Cardiac muscle cell (in vitro differentiated cells and primary cell): ENCODE measurements at regions not wholly inside any gene's neighbourhood (a gene's known extent, or its start where the extent isn't known, plus 50 kb on each side); places are given as distances from the start of the nearest gene placed in this dataset.

Source experiments
- DNase-seq, 2 donors: peaks; one replicate each; pipeline versions ENCODE4 v3.0.0 to v3.0.0-alpha.2; 2010 to 2017; ENCODE audit warnings: low read depth in 1 of 2, low spot score in 1 of 2
- H3K27ac ChIP-seq: fragments of 200-600 bp; sonication (generic); 2 replicates; pipeline ENCODE4 v1.5.1; 2016
- H3K27me3 ChIP-seq: fragments of 200-600 bp; sonication (generic); 2 replicates; pipeline ENCODE4 v1.6.0; 2016; ENCODE audit warnings: control low read depth
- H3K36me3 ChIP-seq: fragments of 200-600 bp; sonication (generic); 2 replicates; pipeline ENCODE4 v1.5.1; 2016; ENCODE audit warnings: control low read depth
- H3K4me1 ChIP-seq: fragments of 200-600 bp; sonication (generic); 2 replicates; pipeline ENCODE4 v1.8.1; 2017; ENCODE audit warnings: low read depth, mild to moderate bottlenecking, mixed run types
- H3K4me3 ChIP-seq: fragments of 200-600 bp; sonication (generic); 2 replicates; pipeline ENCODE4 v1.5.1; 2016; ENCODE audit warnings: mild to moderate bottlenecking
- H3K9me3 ChIP-seq: fragments of 200-600 bp; sonication (generic); 2 replicates; pipeline ENCODE4 v1.5.1; 2017; ENCODE audit warnings: low read depth, mild to moderate bottlenecking, control low read depth
- CTCF ChIP-seq: IDR thresholded peaks from 2 replicates; pipeline ENCODE4 v1.5.1; 2012; ENCODE audit warnings: low read depth, mild to moderate bottlenecking, low read length

- H3K9me3 ChIP-seq = no peaks in the 10 kb centered on the region
- no peaks in the 10 kb centered on the region for H3K36me3 ChIP-seq
- DNase-seq = no peak
- peaks cover 9% of the 10 kb centered on the region for H3K4me1 ChIP-seq
- no peak for TF ChIP-seq CTCF
- H3K27me3 ChIP-seq = no peaks in the 10 kb centered on the region
- no peak overlapping the region for H3K27ac ChIP-seq
- H3K4me3 ChIP-seq = no peak overlapping the region
Measured at GRCh38 chr6:67897998-67898607, 737.0 kb upstream of the ADGRB3 start.

- peaks cover 9% of the 10 kb centered on the region for H3K4me1 ChIP-seq
- no peaks in the 10 kb centered on the region for H3K9me3 ChIP-seq
- no peaks in the 10 kb centered on the region for H3K27me3 ChIP-seq
- no peak overlapping the region for H3K27ac ChIP-seq
- peak; percentile 39 to 40 for DNase-seq
- no peaks in the 10 kb centered on the region for H3K36me3 ChIP-seq
- no peak overlapping the region for H3K4me3 ChIP-seq
- no peak for TF ChIP-seq CTCF
Measured at GRCh38 chr6:67896476-67896875, 738.6 kb upstream of the ADGRB3 start.

- no peak overlapping the region for H3K27ac ChIP-seq
- no peak overlapping the region for H3K4me3 ChIP-seq
- no peaks in the 10 kb centered on the region for H3K4me1 ChIP-seq
- no peaks in the 10 kb centered on the region for H3K36me3 ChIP-seq
- TF ChIP-seq CTCF = no peak
- no peaks in the 10 kb centered on the region for H3K9me3 ChIP-seq
- no peaks in the 10 kb centered on the region for H3K27me3 ChIP-seq
- DNase-seq = no peak
Measured at GRCh38 chr6:67889682-67889995, 745.4 kb upstream of the ADGRB3 start.

- H3K4me1 ChIP-seq = no peaks in the 10 kb centered on the region
- H3K36me3 ChIP-seq = no peaks in the 10 kb centered on the region
- no peak overlapping the region for H3K27ac ChIP-seq
- DNase-seq = no peak
- H3K4me3 ChIP-seq = no peak overlapping the region
- no peaks in the 10 kb centered on the region for H3K9me3 ChIP-seq
- TF ChIP-seq CTCF = no peak
- no peaks in the 10 kb centered on the region for H3K27me3 ChIP-seq
Measured at GRCh38 chr6:67888886-67889681, 746.0 kb upstream of the ADGRB3 start.

- H3K27ac ChIP-seq = no peak overlapping the region
- no peaks in the 10 kb centered on the region for H3K27me3 ChIP-seq
- no peaks in the 10 kb centered on the region for H3K9me3 ChIP-seq
- H3K36me3 ChIP-seq = no peaks in the 10 kb centered on the region
- H3K4me1 ChIP-seq = no peaks in the 10 kb centered on the region
- no peak for TF ChIP-seq CTCF
- no peak for DNase-seq
- no peak overlapping the region for H3K4me3 ChIP-seq
Measured at GRCh38 chr6:67888546-67888885, 746.6 kb upstream of the ADGRB3 start.
